Vagina (tissue), 2 donors: ENCODE measurements at regions not wholly inside any gene's neighbourhood (a gene's known extent, or its start where the extent isn't known, plus 50 kb on each side); places are given as distances from the start of the nearest gene placed in this dataset.

Experiments
- CTCF ChIP-seq, 3 experiments: fragments of 450-650 bp in 2 of 3; fragments of 200-600 bp in 1 of 3; sonication (generic) in 1 of 3; IDR thresholded peaks; one replicate each; pipeline ENCODE4 v1.5.1; 2017 to 2019; ENCODE audit warnings: antibody characterized with exemption in 3 of 3, mild to moderate bottlenecking in 2 of 3, moderate library complexity in 2 of 3
- POLR2A ChIP-seq, 2 donors: fragments of 450-650 bp; IDR thresholded peaks; one replicate each; pipeline ENCODE4 v1.6.1; 2017; ENCODE audit warnings: antibody characterized with exemption in 2 of 2, mild to moderate bottlenecking in 2 of 2, moderate library complexity in 2 of 2

- TF ChIP-seq CTCF (IDR thresholded peaks at IDR 0.05) (no peak), POLR2A (IDR thresholded peaks at IDR 0.05) (no peak)
These were observed 348.9 kb upstream of the MAF start for GRCh38 chr16:79949417-79949816.
